Neural crest cell (in vitro differentiated cells): ENCODE measurements at regions not wholly inside any gene's neighbourhood (a gene's known extent, or its start where the extent isn't known, plus 50 kb on each side); places are given as distances from the start of the nearest gene placed in this dataset.
"Not testable (repeated sequence)": the region's sequence is repeated elsewhere in the genome, so short reads cannot be mapped to it uniquely, and the experiment has no call there.

Source experiments
- DNase-seq: peaks from one replicate; pipeline ENCODE4 v3.0.0; 2021; ENCODE audit warnings: low read depth, mixed read lengths, low spot score
- H3K27ac Mint-ChIP-seq: one replicate; pipeline ENCODE4 v1.8.0; 2021; ENCODE audit warnings: mild to moderate bottlenecking, mixed read lengths; ENCODE audit not compliant: unreplicated experiment
- H3K27me3 Mint-ChIP-seq: 2 replicates; pipeline ENCODE4 v1.8.0; 2021; ENCODE audit warnings: low read depth, mild to moderate bottlenecking, mixed read lengths
- H3K36me3 Mint-ChIP-seq: 2 replicates; pipeline ENCODE4 v1.8.0; 2021; ENCODE audit warnings: low read depth, mild to moderate bottlenecking, mixed read lengths
- H3K4me1 Mint-ChIP-seq: 2 replicates; pipeline ENCODE4 v1.8.0; 2021; ENCODE audit warnings: mixed read lengths
- H3K4me3 Mint-ChIP-seq: one replicate; pipeline ENCODE4 v1.8.0; 2021; ENCODE audit warnings: mild to moderate bottlenecking, mixed read lengths
- H3K9me3 Mint-ChIP-seq: 2 replicates; pipeline ENCODE4 v1.8.0; 2021; ENCODE audit warnings: mixed read lengths
- CTCF ChIP-seq: fragments of 200-600 bp; sonication (generic); conservative IDR thresholded peaks from 2 replicates; pipeline ENCODE4 v1.5.0; 2021; ENCODE audit warnings: antibody characterized with exemption, mild to moderate bottlenecking

DNA sequence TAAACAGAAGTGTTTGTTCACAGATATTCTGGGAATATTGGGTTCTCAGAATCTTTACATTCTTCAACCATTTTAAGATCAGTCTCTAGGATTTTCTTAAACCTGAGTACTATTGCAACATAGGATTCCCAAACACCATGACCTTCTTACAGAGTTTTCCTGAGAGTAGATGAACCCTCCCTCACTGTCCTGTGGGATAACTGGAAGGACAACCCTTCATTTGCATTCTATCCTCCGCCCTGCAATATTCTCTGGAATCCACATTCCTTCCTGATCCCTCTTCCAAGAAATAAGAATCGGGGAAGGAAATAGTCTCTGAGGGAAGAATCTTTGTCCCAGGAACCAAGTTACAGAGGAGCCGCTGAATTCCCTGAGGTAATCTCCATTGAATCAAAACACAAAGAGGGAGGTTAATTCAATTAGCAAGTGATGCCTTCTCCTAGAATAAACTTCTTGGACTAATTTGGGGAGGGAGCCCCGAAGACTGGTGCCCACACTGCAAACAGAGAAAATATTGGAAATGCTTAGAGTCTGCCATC, 99.8 kb upstream of the MBIP start:
- H3K36me3 Mint-ChIP-seq, result no peaks in the 10 kb centered on the region
- peaks cover 64% of the 10 kb centered on the region for H3K27me3 Mint-ChIP-seq
- DNase-seq, result no peak
- H3K27ac Mint-ChIP-seq, result no peak overlapping the region
- H3K4me3 Mint-ChIP-seq, result no peak overlapping the region
- TF ChIP-seq CTCF, result no peak
- peaks cover 8% of the 10 kb centered on the region for H3K9me3 Mint-ChIP-seq
- H3K4me1 Mint-ChIP-seq, result peaks cover 8% of the 10 kb centered on the region

GRCh38 chr14:36418937-36419336, 98.5 kb upstream of the MBIP start:
- peaks cover 69% of the 10 kb centered on the region for H3K27me3 Mint-ChIP-seq
- no peak for DNase-seq
- H3K27ac Mint-ChIP-seq, result no peak overlapping the region
- peaks cover 8% of the 10 kb centered on the region for H3K4me1 Mint-ChIP-seq
- no peak for TF ChIP-seq CTCF
- H3K4me3 Mint-ChIP-seq, result no peak overlapping the region
- H3K9me3 Mint-ChIP-seq, result peaks cover 12% of the 10 kb centered on the region
- H3K36me3 Mint-ChIP-seq, result no peaks in the 10 kb centered on the region

GRCh38 chr14:36411951-36412350, 91.5 kb upstream of the MBIP start:
- not testable (repeated sequence) for H3K36me3 Mint-ChIP-seq, H3K4me1 Mint-ChIP-seq, H3K27ac Mint-ChIP-seq, H3K4me3 Mint-ChIP-seq, DNase-seq, H3K9me3 Mint-ChIP-seq
- H3K27me3 Mint-ChIP-seq, result peaks cover 48% of the 10 kb centered on the region

- peak; percentile 28 for TF ChIP-seq CTCF
- Mint-ChIP-seq H3K27me3 (peaks cover 59% of the 10 kb centered on the region), H3K4me3 (no peak overlapping the region), H3K9me3 (peaks cover 2% of the 10 kb centered on the region), H3K27ac (no peak overlapping the region), H3K36me3 (peaks cover 3% of the 10 kb centered on the region), H3K4me1 (no peaks in the 10 kb centered on the region)
- DNase-seq, result no peak
Observed at GRCh38 chr14:36408388-36408787, 88.0 kb upstream of the MBIP start.

DNA sequence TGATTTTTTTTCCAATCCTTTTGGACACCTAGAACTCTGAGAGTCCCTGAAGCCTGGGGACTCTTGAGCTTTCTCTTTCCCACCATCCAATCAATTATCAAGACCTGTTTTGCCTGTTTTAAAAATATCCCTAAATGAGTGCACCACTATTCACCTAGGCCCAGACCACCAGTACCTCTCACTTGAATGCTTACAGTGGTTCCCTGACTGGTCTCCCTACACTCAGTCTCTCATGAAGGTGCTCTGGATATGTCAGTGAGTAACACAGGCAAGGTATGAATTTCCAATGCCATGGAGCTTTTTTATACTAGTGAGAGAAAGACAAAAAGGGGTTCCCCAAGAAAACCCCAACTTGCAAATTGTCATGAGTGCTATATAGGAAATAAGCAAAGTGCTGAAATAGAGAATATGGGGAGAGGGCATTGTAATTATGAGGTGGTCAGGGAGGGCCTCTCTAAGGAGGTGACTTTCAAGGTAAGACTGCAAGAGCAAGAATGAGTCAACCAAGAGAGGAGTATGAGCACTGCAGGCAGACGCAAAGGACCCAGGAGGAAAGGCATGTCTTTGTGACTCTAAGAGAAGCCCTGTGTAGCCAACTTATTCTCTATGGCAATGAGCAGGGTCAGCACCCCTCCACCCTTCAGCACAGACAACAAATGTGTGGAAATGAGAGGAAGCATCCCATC, 85.3 kb upstream of the MBIP start:
- Mint-ChIP-seq H3K36me3 (peaks cover 3% of the 10 kb centered on the region), H3K27ac (no peak overlapping the region), H3K4me3 (no peak overlapping the region), H3K27me3 (peaks cover 72% of the 10 kb centered on the region), H3K9me3 (no peaks in the 10 kb centered on the region), H3K4me1 (no peaks in the 10 kb centered on the region)
- DNase-seq, result no peak
- no peak for TF ChIP-seq CTCF

DNA sequence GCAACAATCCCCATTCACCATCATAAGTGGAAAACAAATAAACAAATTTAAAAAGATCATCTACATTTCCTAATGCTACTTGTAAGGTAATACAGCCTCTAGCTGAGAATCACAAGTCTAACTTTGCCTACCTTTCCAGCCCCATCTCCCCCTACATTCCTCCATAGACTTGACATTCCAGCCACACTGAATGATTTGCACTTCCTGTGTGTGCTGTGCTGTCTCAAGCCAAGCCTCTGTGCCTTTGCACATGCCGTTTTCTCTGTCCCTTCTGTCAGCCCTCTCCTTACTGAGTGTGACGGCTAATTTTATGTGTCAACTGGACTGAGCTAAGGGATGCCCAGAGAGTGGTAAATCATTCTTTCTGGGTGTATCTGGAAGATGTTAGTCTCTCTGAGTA, 82.4 kb upstream of the MBIP start:
- no peak for TF ChIP-seq CTCF
- Mint-ChIP-seq H3K4me3 (no peak overlapping the region), H3K9me3 (no peaks in the 10 kb centered on the region), H3K4me1 (no peaks in the 10 kb centered on the region), H3K27me3 (peaks cover 72% of the 10 kb centered on the region), H3K36me3 (no peaks in the 10 kb centered on the region), H3K27ac (no peak overlapping the region)
- no peak for DNase-seq
